Osteocyte (in vitro differentiated cells): ENCODE measurements at regions not wholly inside any gene's neighbourhood (a gene's known extent, or its start where the extent isn't known, plus 50 kb on each side); places are given as distances from the start of the nearest gene placed in this dataset.

Experiments used
- DNase-seq: peaks from one replicate; pipeline ENCODE4 v3.0.0; 2021; ENCODE audit warnings: mixed read lengths; ENCODE audit not compliant: unreplicated experiment; ENCODE audit errors: extremely low spot score
- H3K27ac Mint-ChIP-seq: one replicate; pipeline ENCODE4 v1.8.0; 2021; ENCODE audit warnings: mild to moderate bottlenecking, mixed read lengths; ENCODE audit not compliant: unreplicated experiment
- H3K27me3 Mint-ChIP-seq: one replicate; pipeline ENCODE4 v1.8.0; 2021; ENCODE audit warnings: mixed read lengths; ENCODE audit not compliant: unreplicated experiment
- H3K36me3 Mint-ChIP-seq: one replicate; pipeline ENCODE4 v1.8.0; 2021; ENCODE audit warnings: mixed read lengths; ENCODE audit not compliant: unreplicated experiment
- H3K4me1 Mint-ChIP-seq: one replicate; pipeline ENCODE4 v1.8.0; 2021; ENCODE audit warnings: mixed read lengths; ENCODE audit not compliant: unreplicated experiment
- H3K4me3 Mint-ChIP-seq: one replicate; pipeline ENCODE4 v1.8.0; 2021; ENCODE audit warnings: mild to moderate bottlenecking, moderate library complexity, mixed read lengths; ENCODE audit not compliant: unreplicated experiment
- H3K9me3 Mint-ChIP-seq: one replicate; pipeline ENCODE4 v1.8.0; 2021; ENCODE audit warnings: mixed read lengths; ENCODE audit not compliant: unreplicated experiment
- CTCF ChIP-seq: fragments of 200-600 bp; sonication (generic); IDR thresholded peaks from 2 replicates; pipeline ENCODE4 v1.5.0; 2021; ENCODE audit warnings: antibody characterized with exemption, mild to moderate bottlenecking, moderate library complexity

- no peaks in the 10 kb centered on the region for H3K9me3 Mint-ChIP-seq
- no peak overlapping the region for H3K27ac Mint-ChIP-seq
- no peak overlapping the region for H3K4me3 Mint-ChIP-seq
- no peaks in the 10 kb centered on the region for H3K36me3 Mint-ChIP-seq
- peaks cover 46% of the 10 kb centered on the region for H3K27me3 Mint-ChIP-seq
- DNase-seq: no peak
- no peak for TF ChIP-seq CTCF
- H3K4me1 Mint-ChIP-seq: no peaks in the 10 kb centered on the region
Measured at GRCh38 chr3:70488816-70489215, 176.4 kb upstream of the MDFIC2 start.

- DNase-seq: no peak
- Mint-ChIP-seq H3K27ac (no peak overlapping the region), H3K4me3 (no peak overlapping the region), H3K36me3 (no peaks in the 10 kb centered on the region), H3K27me3 (peaks cover 46% of the 10 kb centered on the region), H3K4me1 (no peaks in the 10 kb centered on the region), H3K9me3 (no peaks in the 10 kb centered on the region)
- TF ChIP-seq CTCF: no peak
Measured at GRCh38 chr3:70488131-70488530, 175.7 kb upstream of the MDFIC2 start.

- H3K9me3 Mint-ChIP-seq: no peaks in the 10 kb centered on the region
- no peak overlapping the region for H3K4me3 Mint-ChIP-seq
- no peaks in the 10 kb centered on the region for H3K36me3 Mint-ChIP-seq
- no peak overlapping the region for H3K27ac Mint-ChIP-seq
- DNase-seq: no peak
- H3K4me1 Mint-ChIP-seq: no peaks in the 10 kb centered on the region
- no peak for TF ChIP-seq CTCF
- H3K27me3 Mint-ChIP-seq: peaks cover 52% of the 10 kb centered on the region
Measured at GRCh38 chr3:70486414-70487017, 174.1 kb upstream of the MDFIC2 start.

- peaks cover 3% of the 10 kb centered on the region for H3K36me3 Mint-ChIP-seq
- H3K27ac Mint-ChIP-seq: no peak overlapping the region
- H3K4me3 Mint-ChIP-seq: no peak overlapping the region
- peaks cover 11% of the 10 kb centered on the region for H3K4me1 Mint-ChIP-seq
- no peak for DNase-seq
- no peaks in the 10 kb centered on the region for H3K27me3 Mint-ChIP-seq
- TF ChIP-seq CTCF: no peak
- peaks cover 19% of the 10 kb centered on the region for H3K9me3 Mint-ChIP-seq
Measured at GRCh38 chr3:70476174-70476573, 163.7 kb upstream of the MDFIC2 start.

- no peak for TF ChIP-seq CTCF
- peaks cover 5% of the 10 kb centered on the region for H3K9me3 Mint-ChIP-seq
- no peaks in the 10 kb centered on the region for H3K36me3 Mint-ChIP-seq
- H3K4me1 Mint-ChIP-seq: peaks cover 17% of the 10 kb centered on the region
- no peak overlapping the region for H3K4me3 Mint-ChIP-seq
- peaks cover 6% of the 10 kb centered on the region for H3K27me3 Mint-ChIP-seq
- no peak for DNase-seq
- peak overlapping the region; percentile 55 for H3K27ac Mint-ChIP-seq
Measured at GRCh38 chr3:70471464-70472342, 159.3 kb upstream of the MDFIC2 start.
